ENCODE measurements at regions not wholly inside any gene's neighbourhood (a gene's known extent, or its start where the extent isn't known, plus 50 kb on each side); places are given as distances from the start of the nearest gene placed in this dataset.
"Not testable (repeated sequence)": the region's sequence is repeated elsewhere in the genome, so short reads cannot be mapped to it uniquely, and the experiment has no call there.

- no peak overlapping the region for H3K27ac ChIP-seq
- no peak for DNase-seq (ENCODE audit: low spot score in 2 of 2)
- WGBS, 2 donors, result 54 to 58% methylated on average over 8 of the region's 8 CpGs
- TF ChIP-seq POLR2A (IDR thresholded peaks at IDR 0.05), result no peak
- TF ChIP-seq EP300 (IDR thresholded peaks at IDR 0.05), result no peak
- TF ChIP-seq CTCF (IDR thresholded peaks at IDR 0.05), result no peak
- no peaks in the 10 kb centered on the region for H3K4me1 ChIP-seq
- no peaks in the 10 kb centered on the region for H3K27me3 ChIP-seq
- H3K4me3 ChIP-seq, result no peak overlapping the region
- H3K36me3 ChIP-seq, result no peaks in the 10 kb centered on the region
- no peaks in the 10 kb centered on the region for H3K9me3 ChIP-seq
Measured at GRCh38 chr21:35189077-35189863, 140.2 kb upstream of the RUNX1 start.

- H3K9me3 ChIP-seq; DNase-seq (ENCODE audit: low spot score in 2 of 2); H3K4me3 ChIP-seq; H3K36me3 ChIP-seq; H3K4me1 ChIP-seq; H3K27ac ChIP-seq; H3K27me3 ChIP-seq: not testable (repeated sequence)
- WGBS, 2 donors, result 87 to 93% methylated on average over 2 of the region's 2 CpGs
Measured at GRCh38 chr21:35183389-35183788, 134.3 kb upstream of the RUNX1 start.

- TF ChIP-seq CTCF (IDR thresholded peaks at IDR 0.05), result no peak
- TF ChIP-seq EP300 (IDR thresholded peaks at IDR 0.05), result no peak
- Histone ChIP-seq H3K36me3 (no peaks in the 10 kb centered on the region), H3K27ac (no peak overlapping the region), H3K4me3 (no peak overlapping the region), H3K4me1 (no peaks in the 10 kb centered on the region), H3K9me3 (no peaks in the 10 kb centered on the region), H3K27me3 (no peaks in the 10 kb centered on the region)
- no peak for DNase-seq (ENCODE audit: low spot score in 2 of 2)
- 82 to 95% methylated on average over 1 of the region's 1 CpG for WGBS, 2 donors
Measured at GRCh38 chr21:35179990-35180540, 131.0 kb upstream of the RUNX1 start.

- Histone ChIP-seq H3K27me3 (no peaks in the 10 kb centered on the region), H3K36me3 (no peaks in the 10 kb centered on the region), H3K9me3 (no peaks in the 10 kb centered on the region), H3K4me3 (no peak overlapping the region), H3K27ac (no peak overlapping the region), H3K4me1 (no peaks in the 10 kb centered on the region)
- WGBS, 2 donors, result 53 to 55% methylated on average over 1 of the region's 1 CpG
- TF ChIP-seq POLR2A (IDR thresholded peaks at IDR 0.05), result no peak
- no peak for TF ChIP-seq CTCF (IDR thresholded peaks at IDR 0.05)
- TF ChIP-seq EP300 (IDR thresholded peaks at IDR 0.05), result no peak
- DNase-seq (ENCODE audit: low spot score in 2 of 2), result no peak
Measured at GRCh38 chr21:35178827-35179226, 129.7 kb upstream of the RUNX1 start.

GRCh38 chr21:35178098-35178497 is 129.0 kb upstream of the RUNX1 start:
- H3K27me3 ChIP-seq, result no peaks in the 10 kb centered on the region
- WGBS, 2 donors, result 90 to 91% methylated on average over 4 of the region's 4 CpGs
- no peaks in the 10 kb centered on the region for H3K9me3 ChIP-seq
- H3K36me3 ChIP-seq, result no peaks in the 10 kb centered on the region
- H3K27ac ChIP-seq, result no peak overlapping the region
- TF ChIP-seq CTCF (IDR thresholded peaks at IDR 0.05), result no peak
- no peak for TF ChIP-seq POLR2A (IDR thresholded peaks at IDR 0.05)
- no peak for TF ChIP-seq EP300 (IDR thresholded peaks at IDR 0.05)
- H3K4me1 ChIP-seq, result no peaks in the 10 kb centered on the region
- H3K4me3 ChIP-seq, result no peak overlapping the region
- no peak for DNase-seq (ENCODE audit: low spot score in 2 of 2)

Data from tibial nerve (tissue), 4 donors.